NCI-H510A (cell line): ENCODE measurements at regions not wholly inside any gene's neighbourhood (a gene's known extent, or its start where the extent isn't known, plus 50 kb on each side); places are given as distances from the start of the nearest gene placed in this dataset.

Source experiments
- DNase-seq: peaks from one replicate; lab custom pipeline; 2025; lab: John Stamatoyannopoulos, UW

- no peak for DNase-seq
These were observed 318.3 kb downstream of the PHKB start for GRCh38 chr16:47779201-47780016.

DNA sequence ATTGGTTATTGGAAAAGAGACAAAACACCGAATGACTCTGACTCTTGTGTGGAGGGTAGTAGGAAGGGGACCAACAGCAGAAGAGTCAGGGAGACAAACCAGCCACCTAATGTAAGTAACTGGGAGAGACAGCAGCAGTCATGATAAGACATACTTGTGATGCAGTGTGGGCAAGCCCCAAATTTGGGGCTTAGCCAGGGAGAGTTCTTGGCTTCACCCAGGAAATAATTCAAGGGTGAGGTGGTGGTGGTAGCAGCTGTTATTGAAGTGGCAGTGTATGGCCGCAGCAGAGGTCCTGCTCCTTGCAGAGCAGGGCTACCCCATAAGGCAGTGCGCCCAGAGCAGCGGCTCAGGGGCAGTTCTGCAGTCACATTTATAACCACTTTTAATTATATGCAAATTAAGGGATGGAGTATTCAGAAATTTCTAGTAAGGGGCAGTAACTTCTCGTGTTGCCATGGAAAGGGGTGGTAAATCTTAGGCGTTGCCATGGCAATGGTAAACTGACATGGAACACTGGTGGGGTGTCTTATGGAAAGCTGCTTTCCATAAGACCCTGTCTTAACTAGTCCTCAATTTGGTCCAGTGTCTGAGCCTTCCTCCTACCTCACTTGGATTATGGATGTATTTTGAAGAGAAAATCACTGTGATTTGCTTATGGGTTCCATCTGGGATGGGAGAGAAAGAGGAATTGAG, 317.1 kb downstream of the PHKB start:
- no peak for DNase-seq

DNA sequence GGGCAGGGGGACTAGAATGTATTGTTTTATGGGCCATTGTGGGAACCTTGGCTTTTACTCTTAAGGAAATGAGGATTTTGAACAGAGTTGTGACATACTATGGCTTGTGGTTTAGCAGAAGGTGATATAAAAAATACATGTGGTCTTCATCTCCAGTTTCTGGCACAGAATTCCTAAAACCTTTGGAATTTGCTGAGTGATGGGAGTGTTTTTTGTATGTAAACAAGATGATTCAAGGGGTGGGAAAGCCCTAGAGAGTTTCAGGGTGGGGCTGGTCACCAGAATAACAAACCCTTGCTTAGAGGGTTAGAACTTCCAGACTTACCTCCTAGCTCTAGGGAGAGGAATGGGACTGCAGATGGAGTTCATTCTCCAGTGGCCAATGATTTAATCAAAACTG, 316.1 kb downstream of the PHKB start:
- no peak for DNase-seq

DNA sequence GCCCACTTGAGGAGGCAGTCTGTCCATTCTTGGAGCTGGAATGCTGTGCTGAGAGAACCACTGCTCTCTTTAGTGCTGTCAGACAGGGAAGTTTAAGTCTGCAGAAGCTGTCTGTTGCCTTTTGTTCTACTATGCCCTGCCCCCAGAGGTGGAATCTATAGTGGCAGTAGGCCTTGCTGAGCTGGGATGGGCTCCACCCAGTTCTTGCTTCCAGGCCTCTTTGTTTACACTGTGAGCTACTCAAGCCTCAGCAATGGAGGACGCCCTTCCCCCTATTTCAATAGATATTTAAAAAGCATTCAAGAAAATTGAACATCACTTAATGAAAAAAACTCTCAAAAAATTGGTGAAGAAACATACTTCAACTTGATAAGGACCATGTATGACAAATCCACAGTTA, 313.5 kb downstream of the PHKB start:
- DNase-seq = peak; percentile 48

- no peak for DNase-seq
These were observed 292.5 kb downstream of the PHKB start for GRCh38 chr16:47753659-47754058.
